ENCODE measurements at regions not wholly inside any gene's neighbourhood (a gene's known extent, or its start where the extent isn't known, plus 50 kb on each side); places are given as distances from the start of the nearest gene placed in this dataset.

DNA sequence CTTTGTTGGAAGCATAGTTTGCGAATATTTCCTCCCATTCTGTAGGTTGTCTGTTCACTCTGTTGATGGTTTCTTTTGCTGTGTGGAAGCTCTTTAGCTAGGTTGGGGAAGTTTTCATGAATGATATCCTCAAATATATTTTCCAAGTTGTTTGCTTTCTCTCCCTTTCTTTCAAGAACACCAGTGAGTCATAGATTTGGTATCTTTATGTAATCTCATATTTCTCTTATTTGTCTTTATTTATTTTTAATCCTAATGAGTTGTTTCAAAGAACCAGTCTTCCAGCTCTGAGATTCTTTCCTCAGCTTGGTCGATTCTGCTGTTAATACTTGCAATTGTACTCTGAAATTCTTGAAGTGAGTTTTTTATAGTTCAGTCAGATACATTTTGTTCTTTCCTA lies 628.0 kb upstream of the ID4 start:
- TF ChIP-seq, protein P1, sequence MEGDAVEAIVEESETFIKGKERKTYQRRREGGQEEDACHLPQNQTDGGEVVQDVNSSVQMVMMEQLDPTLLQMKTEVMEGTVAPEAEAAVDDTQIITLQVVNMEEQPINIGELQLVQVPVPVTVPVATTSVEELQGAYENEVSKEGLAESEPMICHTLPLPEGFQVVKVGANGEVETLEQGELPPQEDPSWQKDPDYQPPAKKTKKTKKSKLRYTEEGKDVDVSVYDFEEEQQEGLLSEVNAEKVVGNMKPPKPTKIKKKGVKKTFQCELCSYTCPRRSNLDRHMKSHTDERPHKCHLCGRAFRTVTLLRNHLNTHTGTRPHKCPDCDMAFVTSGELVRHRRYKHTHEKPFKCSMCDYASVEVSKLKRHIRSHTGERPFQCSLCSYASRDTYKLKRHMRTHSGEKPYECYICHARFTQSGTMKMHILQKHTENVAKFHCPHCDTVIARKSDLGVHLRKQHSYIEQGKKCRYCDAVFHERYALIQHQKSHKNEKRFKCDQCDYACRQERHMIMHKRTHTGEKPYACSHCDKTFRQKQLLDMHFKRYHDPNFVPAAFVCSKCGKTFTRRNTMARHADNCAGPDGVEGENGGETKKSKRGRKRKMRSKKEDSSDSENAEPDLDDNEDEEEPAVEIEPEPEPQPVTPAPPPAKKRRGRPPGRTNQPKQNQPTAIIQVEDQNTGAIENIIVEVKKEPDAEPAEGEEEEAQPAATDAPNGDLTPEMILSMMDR (IDR thresholded peaks at IDR 0.05): no peak
- TF ChIP-seq POLR2A (IDR thresholded peaks at IDR 0.05) (no peak), EP300 (IDR thresholded peaks at IDR 0.05) (no peak), POLR2AphosphoS5 (IDR thresholded peaks at IDR 0.05) (no peak)

Measured in upper lobe of left lung (tissue), 4 donors.